Osteoblast (primary cell): ENCODE measurements at regions not wholly inside any gene's neighbourhood (a gene's known extent, or its start where the extent isn't known, plus 50 kb on each side); places are given as distances from the start of the nearest gene placed in this dataset.
"Not testable (repeated sequence)": the region's sequence is repeated elsewhere in the genome, so short reads cannot be mapped to it uniquely, and the experiment has no call there.

ENCODE experiments used
- DNase-seq: peaks from one replicate; pipeline ENCODE4 v3.0.0; 2011; ENCODE audit warnings: low spot score, mixed read lengths; ENCODE audit not compliant: insufficient read length; ENCODE audit errors: missing footprints
- H2AFZ ChIP-seq: 2 replicates; pipeline ENCODE4 v1.6.0; 2011; ENCODE audit warnings: mild to moderate bottlenecking, low read length
- H3K27ac ChIP-seq: 2 replicates; pipeline ENCODE4 v1.5.1; 2011; ENCODE audit warnings: mild to moderate bottlenecking, low read depth, low read length, moderate library complexity
- H3K27me3 ChIP-seq: 2 replicates; pipeline ENCODE4 v1.6.0; 2012; ENCODE audit warnings: mild to moderate bottlenecking, control low read depth, inconsistent platforms, low read length, moderate library complexity; ENCODE audit not compliant: insufficient read depth
- H3K36me3 ChIP-seq: 2 replicates; pipeline ENCODE4 v1.5.1; 2011; ENCODE audit warnings: mild to moderate bottlenecking, low read length, control low read depth, moderate library complexity; ENCODE audit not compliant: insufficient read depth
- H3K4me1 ChIP-seq: 2 replicates; pipeline ENCODE4 v1.5.1; 2011; ENCODE audit warnings: mild to moderate bottlenecking, low read length, control low read depth, moderate library complexity; ENCODE audit not compliant: insufficient read depth
- H3K4me2 ChIP-seq: 2 replicates; pipeline ENCODE4 v1.6.0; 2011; ENCODE audit warnings: mild to moderate bottlenecking, low read length; ENCODE audit not compliant: insufficient read depth
- H3K4me3 ChIP-seq: fragments of 200-600 bp; sonication (generic); 3 replicates; pipeline ENCODE4 v1.5.1; 2012; ENCODE audit warnings: mild to moderate bottlenecking, low read length, inconsistent platforms; ENCODE audit not compliant: insufficient read depth
- H3K79me2 ChIP-seq: 2 replicates; pipeline ENCODE4 v1.6.0; 2012; ENCODE audit warnings: mild to moderate bottlenecking, low read length, control low read depth, inconsistent platforms; ENCODE audit not compliant: insufficient read depth
- H3K9me3 ChIP-seq: 2 replicates; pipeline ENCODE4 v1.5.1; 2011; ENCODE audit warnings: low read depth, low read length, control low read depth
- H4K20me1 ChIP-seq: 2 replicates; pipeline ENCODE4 v1.6.0; 2012; ENCODE audit warnings: mild to moderate bottlenecking, low read length, control low read depth; ENCODE audit not compliant: insufficient read depth
- CTCF ChIP-seq: IDR thresholded peaks from 2 replicates; pipeline ENCODE4 v1.5.1; 2011; ENCODE audit warnings: mild to moderate bottlenecking, low read depth, low read length, moderate library complexity; ENCODE audit errors: extremely low read depth

GRCh38 chr9:24816006-24816405 is 270.3 kb upstream of the IZUMO3 start:
- no peaks in the 10 kb centered on the region for H3K36me3 ChIP-seq
- H3K27ac ChIP-seq = no peak overlapping the region
- H3K4me3 ChIP-seq = no peak overlapping the region
- no peak overlapping the region for H2AFZ ChIP-seq
- no peak for TF ChIP-seq CTCF
- H3K9me3 ChIP-seq = peaks cover 2% of the 10 kb centered on the region
- no peak for DNase-seq
- no peaks in the 10 kb centered on the region for H3K4me1 ChIP-seq
- no peaks in the 10 kb centered on the region for H3K27me3 ChIP-seq
- H4K20me1 ChIP-seq = no peaks in the 10 kb centered on the region
- H3K4me2 ChIP-seq = no peak overlapping the region
- H3K79me2 ChIP-seq = no peaks in the 10 kb centered on the region

DNA sequence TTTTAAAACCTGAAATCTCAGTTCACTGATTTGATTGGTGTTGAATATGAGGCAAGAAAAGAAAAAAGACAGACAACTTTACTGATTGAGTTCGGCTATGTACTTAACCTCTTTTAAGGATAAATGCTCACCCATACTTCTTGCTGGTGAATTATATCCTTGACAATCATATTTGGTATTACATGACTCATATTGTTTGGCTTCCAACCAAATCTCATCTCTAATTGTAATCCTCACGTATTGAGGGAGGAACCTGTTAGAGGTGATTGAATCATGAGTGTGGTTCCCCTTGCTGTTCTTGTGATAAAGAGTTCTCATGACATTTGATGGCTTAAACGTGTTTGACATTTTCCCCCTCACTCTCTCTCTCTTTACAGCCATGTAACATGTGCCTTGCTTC is 255.6 kb upstream of the IZUMO3 start:
- H3K9me3 ChIP-seq = peaks cover 3% of the 10 kb centered on the region
- H3K4me1 ChIP-seq = no peaks in the 10 kb centered on the region
- no peak overlapping the region for H3K27ac ChIP-seq
- DNase-seq = no peak
- no peak overlapping the region for H3K4me2 ChIP-seq
- no peaks in the 10 kb centered on the region for H3K27me3 ChIP-seq
- no peaks in the 10 kb centered on the region for H4K20me1 ChIP-seq
- no peak for TF ChIP-seq CTCF
- no peak overlapping the region for H2AFZ ChIP-seq
- H3K36me3 ChIP-seq = no peaks in the 10 kb centered on the region
- no peaks in the 10 kb centered on the region for H3K79me2 ChIP-seq
- no peak overlapping the region for H3K4me3 ChIP-seq

DNA sequence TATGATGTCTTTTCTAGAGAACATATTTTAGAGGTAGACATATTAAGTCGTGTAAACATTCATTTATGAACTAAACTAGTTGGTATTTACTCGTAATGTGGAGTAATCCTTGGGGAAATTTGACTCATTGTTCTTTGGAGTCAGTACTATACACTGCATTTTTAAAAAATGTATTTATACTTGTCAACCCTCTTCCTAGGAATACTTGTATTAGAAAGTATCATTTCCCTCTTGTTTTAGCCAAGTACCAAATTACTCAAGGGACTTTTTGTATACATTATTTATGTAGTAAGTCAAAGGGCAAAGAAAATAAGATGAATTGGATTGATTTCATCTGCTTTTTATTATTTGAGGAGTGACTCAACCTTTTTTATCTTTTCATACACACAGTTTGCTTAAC is 248.1 kb upstream of the IZUMO3 start:
- no peaks in the 10 kb centered on the region for H4K20me1 ChIP-seq
- no peak overlapping the region for H3K27ac ChIP-seq
- H3K79me2 ChIP-seq = no peaks in the 10 kb centered on the region
- H3K4me2 ChIP-seq = no peak overlapping the region
- H3K9me3 ChIP-seq = no peaks in the 10 kb centered on the region
- DNase-seq = no peak
- H3K27me3 ChIP-seq = no peaks in the 10 kb centered on the region
- no peak overlapping the region for H2AFZ ChIP-seq
- no peak for TF ChIP-seq CTCF
- no peaks in the 10 kb centered on the region for H3K36me3 ChIP-seq
- no peaks in the 10 kb centered on the region for H3K4me1 ChIP-seq
- no peak overlapping the region for H3K4me3 ChIP-seq

- no peaks in the 10 kb centered on the region for H4K20me1 ChIP-seq
- H3K27me3 ChIP-seq = no peaks in the 10 kb centered on the region
- H3K4me3 ChIP-seq = no peak overlapping the region
- no peak overlapping the region for H2AFZ ChIP-seq
- no peak for TF ChIP-seq CTCF
- H3K4me1 ChIP-seq = no peaks in the 10 kb centered on the region
- H3K79me2 ChIP-seq = no peaks in the 10 kb centered on the region
- DNase-seq = no peak
- H3K9me3 ChIP-seq = peaks cover 8% of the 10 kb centered on the region
- no peaks in the 10 kb centered on the region for H3K36me3 ChIP-seq
- H3K4me2 ChIP-seq = no peak overlapping the region
- no peak overlapping the region for H3K27ac ChIP-seq
These were observed 230.5 kb upstream of the IZUMO3 start for GRCh38 chr9:24776226-24776625.

GRCh38 chr9:24774199-24774598 is 228.5 kb upstream of the IZUMO3 start:
- not testable (repeated sequence) for H3K79me2 ChIP-seq, H3K36me3 ChIP-seq, H3K4me2 ChIP-seq, H3K27ac ChIP-seq, H3K4me3 ChIP-seq, DNase-seq, H3K4me1 ChIP-seq, H2AFZ ChIP-seq, H4K20me1 ChIP-seq, H3K9me3 ChIP-seq, H3K27me3 ChIP-seq
